K562 (cell line): ENCODE measurements at regions not wholly inside any gene's neighbourhood (a gene's known extent, or its start where the extent isn't known, plus 50 kb on each side); places are given as distances from the start of the nearest gene placed in this dataset.

Experiments used
- BDP1 ChIP-seq: IDR thresholded peaks from 3 replicates; pipeline ENCODE4 v1.6.1; 2011; ENCODE audit not compliant: insufficient read length, insufficient read depth
- BMI1 ChIP-seq: fragments of 150-350 bp; IDR thresholded peaks from 2 replicates; pipeline ENCODE4 v1.6.1; 2014; ENCODE audit warnings: low read length
- CBX1 ChIP-seq: sonication (generic); IDR thresholded peaks from 2 replicates; pipeline ENCODE4 v1.6.1; 2016; ENCODE audit warnings: antibody characterized with exemption, low read depth, mild to moderate bottlenecking
- EP400 ChIP-seq: fragments of 450-650 bp; IDR thresholded peaks from 2 replicates; pipeline ENCODE4 v1.6.1; 2017; ENCODE audit warnings: antibody characterized with exemption, mild to moderate bottlenecking, moderate library complexity
- FOXM1 ChIP-seq, 2 experiments: fragments of 450-650 bp in 1 of 2; sonication (generic) in 1 of 2; formaldehyde crosslinking in 1 of 2; IDR thresholded peaks; 2 replicates each; pipeline versions ENCODE4 v1.6.1 to v1.9.0; 2017 to 2022; ENCODE audit warnings: low read depth in 2 of 2, mild to moderate bottlenecking in 2 of 2, missing genetic modification reagents in 1 of 2, moderate library complexity in 1 of 2
- HDAC1 ChIP-seq, 2 experiments: fragments of 450-650 bp; IDR thresholded peaks; 2 replicates each; pipeline ENCODE4 v1.6.1; 2016 to 2017; ENCODE audit warnings: inconsistent platforms in 1 of 2, mild to moderate bottlenecking in 1 of 2, moderate library complexity in 1 of 2
- MECOM ChIP-seq: fragments of 250-450 bp; sonication (Bioruptor Pico); IDR thresholded peaks from 2 replicates; pipeline ENCODE4 v1.8.0; 2022; ENCODE audit warnings: inconsistent platforms
- PBX2 ChIP-seq, 2 experiments: IDR thresholded peaks in 1 of 2; conservative IDR thresholded peaks in 1 of 2; 2 replicates each; pipeline ENCODE4 v1.6.1; 2016; ENCODE audit warnings: low read depth in 2 of 2, mild to moderate bottlenecking in 1 of 2, missing compliant biosample characterization in 1 of 2, missing genetic modification characterization in 1 of 2, moderate library complexity in 1 of 2
- POLR2AphosphoS5 ChIP-seq: IDR thresholded peaks from 2 replicates; pipeline ENCODE4 v1.6.1; 2011; ENCODE audit warnings: mild to moderate bottlenecking, low read depth, low read length, moderate library complexity; ENCODE audit not compliant: control insufficient read depth, insufficient read depth
- POLR2H ChIP-seq: IDR thresholded peaks from 2 replicates; pipeline ENCODE4 v1.6.1; 2016; ENCODE audit warnings: missing genetic modification characterization, low read depth, mild to moderate bottlenecking, control low read depth, missing compliant biosample characterization, moderate library complexity
- PREB ChIP-seq: sonication (generic); formaldehyde crosslinking; IDR thresholded peaks from 2 replicates; pipeline ENCODE4 v1.8.1; 2023; ENCODE audit warnings: mild to moderate bottlenecking, missing genetic modification reagents
- SAP30 ChIP-seq: fragments of 200-600 bp; sonication (generic); IDR thresholded peaks from 2 replicates; pipeline ENCODE4 v1.6.1; 2012; ENCODE audit warnings: borderline replicate concordance, low read depth, mild to moderate bottlenecking, moderate library complexity, low read length, control low read depth, inconsistent platforms; ENCODE audit not compliant: insufficient read depth, poor library complexity, severe bottlenecking
- SETDB1 ChIP-seq: IDR thresholded peaks from one replicate; pipeline ENCODE4 v1.6.1; 2012; ENCODE audit warnings: low read length, control low read depth, inconsistent platforms
- SMAD3 ChIP-seq: fragments of 450-650 bp; formaldehyde crosslinking; conservative IDR thresholded peaks from 2 replicates; pipeline ENCODE4 v1.4.0; 2020; ENCODE audit warnings: mild to moderate bottlenecking
- SPI1 ChIP-seq: IDR thresholded peaks from 2 replicates; pipeline ENCODE4 v1.6.1; 2011; ENCODE audit warnings: low read depth, low read length, control low read depth, borderline replicate concordance
- TAF15 ChIP-seq: fragments of 200-400 bp; formaldehyde crosslinking; IDR thresholded peaks from 2 replicates; pipeline ENCODE4 v1.6.1; 2017; ENCODE audit warnings: mild to moderate bottlenecking, low read depth, low read length, moderate library complexity
- VEZF1 ChIP-seq: fragments of 200-800 bp; sonication (Bioruptor generic); IDR thresholded peaks from 2 replicates; pipeline ENCODE4 v1.6.1; 2017; ENCODE audit warnings: missing genetic modification characterization, missing compliant biosample characterization
- ZBED1 ChIP-seq: IDR thresholded peaks from 2 replicates; pipeline ENCODE4 v1.6.1; 2014
- ZNF184 ChIP-seq: sonication (generic); formaldehyde crosslinking; IDR thresholded peaks from 2 replicates; pipeline ENCODE4 v1.5.0; 2020; ENCODE audit warnings: missing genetic modification reagents
- ZNF212 ChIP-seq: fragments of 450-650 bp; formaldehyde crosslinking; IDR thresholded peaks from 2 replicates; pipeline ENCODE4 v1.4.0; 2020; ENCODE audit warnings: mild to moderate bottlenecking
- ZNF324 ChIP-seq: fragments of 250-450 bp; sonication (Bioruptor Pico); IDR thresholded peaks from 2 replicates; pipeline ENCODE4 v1.4.0; 2020; ENCODE audit warnings: mild to moderate bottlenecking
- ZNF347 ChIP-seq: fragments of 450-650 bp; formaldehyde crosslinking; IDR thresholded peaks from 2 replicates; pipeline ENCODE4 v1.4.0; 2020; ENCODE audit warnings: low read depth, mild to moderate bottlenecking, moderate library complexity
- ZNF780A ChIP-seq: fragments of 250-450 bp; sonication (Bioruptor Pico); IDR thresholded peaks from 2 replicates; pipeline ENCODE4 v1.5.0; 2021; ENCODE audit warnings: mild to moderate bottlenecking
- ZNF785 ChIP-seq: fragments of 250-450 bp; sonication (Bioruptor Pico); IDR thresholded peaks from 2 replicates; pipeline ENCODE4 v1.4.0; 2020; ENCODE audit warnings: mild to moderate bottlenecking
- ZNF830 ChIP-seq: fragments of 250-450 bp; sonication (Bioruptor Pico); IDR thresholded peaks from 2 replicates; pipeline ENCODE4 v1.5.0; 2021; ENCODE audit warnings: mild to moderate bottlenecking
- ZSCAN32 ChIP-seq: fragments of 450-650 bp; formaldehyde crosslinking; IDR thresholded peaks from 2 replicates; pipeline ENCODE4 v1.4.0; 2020; ENCODE audit warnings: mild to moderate bottlenecking, moderate library complexity

- TF ChIP-seq ZBED1 (no peak), ZNF830 (no peak; the same call in 1 of the 2 replicates), CBX1 (no peak), PREB (no peak), ZNF324 (CRISPR knock-in tag) (peak; percentile 39; the same call in 1 of the 2 replicates), ZNF212 (peak; percentile 85; the same call in 1 of the 2 replicates), ZNF184 (no peak), ZSCAN32 (CRISPR knock-in tag) (0 out of 2 replicates have a peak, but pooled peaks have one; percentile 28), SETDB1 (no peak), SMAD3 (peak; percentile 88), ZNF780A (CRISPR knock-in tag) (no peak), SAP30 (no peak), HDAC1 (IDR thresholded peaks at IDR 0.05) (no peak; a peak in 1 of 4 replicates), POLR2AphosphoS5 (no peak), BDP1 (no peak), POLR2H (tag) (no peak), BMI1 (no peak), EP400 (no peak), ZNF347 (CRISPR knock-in tag) (no peak), SPI1 (no peak), FOXM1 (IDR thresholded peaks at IDR 0.05; ENCODE audit: low read depth) (no peak), FOXM1 (CRISPR knock-in tag; IDR thresholded peaks at IDR 0.05; ENCODE audit: low read depth) (no peak), PBX2 (CRISPR knock-in tag; IDR thresholded peaks at IDR 0.05; ENCODE audit: low read depth) (no peak), PBX2 (tag; conservative IDR thresholded peaks at IDR 0.05; ENCODE audit: low read depth) (no peak), ZNF785 (CRISPR knock-in tag) (peak; percentile 46; the same call in 1 of the 2 replicates), VEZF1 (no peak), TAF15 (no peak), MECOM (CRISPR knock-in tag) (no peak)
Measured at GRCh38 chr7:106774213-106774767, 90.8 kb upstream of the PIK3CG start (continued).
